GM12878 (cell line): ENCODE measurements at regions not wholly inside any gene's neighbourhood (a gene's known extent, or its start where the extent isn't known, plus 50 kb on each side); places are given as distances from the start of the nearest gene placed in this dataset.

ENCODE experiments used
- ATAC-seq: fragments of 200-7000 bp; cut with Tn5 transposase; 3 replicates; pipeline ENCODE4 v1.9.1; 2020; ENCODE audit warnings: mild to moderate bottlenecking, moderate library complexity
- BruUV-seq: library from RNA; stranded (reverse); fragments of 400-500 nt; replicated peaks from 2 replicates; lab custom pipeline; 2021; lab: Mats Ljungman, UMichigan
- CTCF ChIA-PET: fragments of 300-600 bp; sonication (Branson Sonifier 250); formaldehyde crosslinking; extraction: SDS; loops from one replicate; lab custom pipeline; 2021; ENCODE audit warnings: inconsistent platforms; lab: Yijun Ruan, JAX
- POLR2A ChIA-PET: fragments of 350-600 bp; formaldehyde crosslinking; extraction: SDS; loops from one replicate; lab custom pipeline; 2021; ENCODE audit warnings: inconsistent platforms; lab: Charles Lee
- RAD21 ChIA-PET: fragments of 300-600 bp; sonication (Branson Sonifier 250); formaldehyde crosslinking; loops from one replicate; lab custom pipeline; 2023; ENCODE audit warnings: antibody characterized with exemption; ENCODE audit not compliant: unreplicated experiment; lab: Charles Lee
- SMC1A ChIA-PET: fragments of 300-600 bp; sonication (Branson Sonifier 250); formaldehyde crosslinking; loops from one replicate; lab custom pipeline; 2023; ENCODE audit not compliant: unreplicated experiment, uncharacterized antibody; lab: Charles Lee
- DNase-seq: peaks from one replicate; pipeline ENCODE4 v3.0.0-alpha.2; 2011; ENCODE audit warnings: low read depth, low spot score
- FAIRE-seq: peaks from 3 replicates; lab custom pipeline; 2011; peaks lifted over from hg19 to GRCh38; lab: Jason Lieb, UNC
- H2AFZ ChIP-seq: 2 replicates; pipeline ENCODE4 v1.6.0; 2011; ENCODE audit warnings: low read depth, low read length, control low read depth; ENCODE audit not compliant: control insufficient read depth
- H3K27ac ChIP-seq: 2 replicates; pipeline ENCODE4 v1.5.1; 2011; ENCODE audit warnings: control low read depth; ENCODE audit not compliant: control insufficient read depth, insufficient read depth
- H3K27me3 ChIP-seq, 2 experiments: replicated peaks in 1 of 2; 2 replicates each; pipeline versions ENCODE4 v1.6.0 to v1.6.1; 2011; ENCODE audit warnings: low read length in 1 of 2; ENCODE audit not compliant: control insufficient read depth in 2 of 2, insufficient read depth in 2 of 2
- H3K36me3 ChIP-seq, 2 experiments: 2 replicates each; pipeline ENCODE4 v1.5.1; 2011; ENCODE audit warnings: low read length in 1 of 2; ENCODE audit not compliant: control insufficient read depth in 2 of 2, insufficient read depth in 2 of 2
- H3K4me1 ChIP-seq: 2 replicates; pipeline ENCODE4 v1.6.1; 2011; ENCODE audit warnings: mild to moderate bottlenecking, low read length, moderate library complexity, mixed read lengths; ENCODE audit not compliant: control insufficient read depth, insufficient read depth
- H3K4me2 ChIP-seq: 2 replicates; pipeline ENCODE4 v1.6.0; 2011; ENCODE audit warnings: control low read depth; ENCODE audit not compliant: control insufficient read depth, insufficient read depth
- H3K4me3 ChIP-seq: fragments of 200-600 bp; sonication (generic); 2 replicates; pipeline ENCODE4 v1.5.1; 2016
- H3K79me2 ChIP-seq: 2 replicates; pipeline ENCODE4 v1.6.0; 2011; ENCODE audit warnings: low read length; ENCODE audit not compliant: control insufficient read depth, insufficient read depth
- H3K9ac ChIP-seq: 2 replicates; pipeline ENCODE4 v1.8.0; 2011; ENCODE audit warnings: low read length, control low read depth, mixed read lengths; ENCODE audit not compliant: control insufficient read depth, insufficient read depth
- H3K9me3 ChIP-seq: replicated peaks from 3 replicates; pipeline ENCODE4 v1.5.1; 2011; ENCODE audit warnings: mild to moderate bottlenecking, low read length; ENCODE audit not compliant: control insufficient read depth, insufficient read depth
- H4K20me1 ChIP-seq: 2 replicates; pipeline ENCODE4 v1.6.0; 2011; ENCODE audit not compliant: control insufficient read depth, insufficient read depth
- ASH2L ChIP-seq: fragments of 300-600, 200-600 bp; sonication (generic); IDR thresholded peaks from 2 replicates; pipeline ENCODE4 v1.6.1; 2017; ENCODE audit warnings: low read depth, mild to moderate bottlenecking, borderline replicate concordance
- ATF7 ChIP-seq: fragments of 450-650 bp; IDR thresholded peaks from 2 replicates; pipeline ENCODE4 v1.6.1; 2016; ENCODE audit warnings: low read depth, mild to moderate bottlenecking
- BCL11A ChIP-seq: IDR thresholded peaks from 2 replicates; pipeline ENCODE4 v1.6.1; 2011; ENCODE audit warnings: low read depth, low read length
- BMI1 ChIP-seq: fragments of 450-650 bp; IDR thresholded peaks from 2 replicates; pipeline ENCODE4 v1.6.1; 2016; ENCODE audit warnings: mild to moderate bottlenecking, moderate library complexity, borderline replicate concordance
- CHD2 ChIP-seq: IDR thresholded peaks from 2 replicates; pipeline ENCODE4 v1.6.1; 2011; ENCODE audit warnings: low read depth, low read length, improper control_type of control experiment, borderline replicate concordance
- FOS ChIP-seq: IDR thresholded peaks from 3 replicates; pipeline ENCODE4 v1.6.1; 2011; ENCODE audit warnings: borderline replicate concordance; ENCODE audit not compliant: insufficient read length; ENCODE audit errors: extremely low read depth
- IRF4 ChIP-seq: IDR thresholded peaks from 2 replicates; pipeline ENCODE4 v1.6.1; 2011; ENCODE audit warnings: low read depth, low read length
- MYC ChIP-seq: IDR thresholded peaks from 2 replicates; pipeline ENCODE4 v1.6.1; 2011; ENCODE audit warnings: mild to moderate bottlenecking, low read length, moderate library complexity, inconsistent platforms; ENCODE audit not compliant: insufficient read depth, insufficient replicate concordance, insufficient read length, severe bottlenecking
- NKRF ChIP-seq: fragments of 450-650 bp; conservative IDR thresholded peaks from 2 replicates; pipeline ENCODE4 v1.6.1; 2017; ENCODE audit warnings: mild to moderate bottlenecking, moderate library complexity
- NR2C2 ChIP-seq: IDR thresholded peaks from 2 replicates; pipeline ENCODE4 v1.6.1; 2011; ENCODE audit warnings: borderline replicate concordance, low read depth; ENCODE audit not compliant: control insufficient read depth, insufficient read length
- PBX3 ChIP-seq: IDR thresholded peaks from 2 replicates; pipeline ENCODE4 v1.6.1; 2011; ENCODE audit warnings: mild to moderate bottlenecking, low read depth, low read length, moderate library complexity; ENCODE audit not compliant: insufficient replicate concordance
- RB1 ChIP-seq: fragments of 450-650 bp; formaldehyde crosslinking; IDR thresholded peaks from 2 replicates; pipeline ENCODE4 v1.6.1; 2017; ENCODE audit warnings: mild to moderate bottlenecking, borderline replicate concordance
- SIN3A ChIP-seq: IDR thresholded peaks from 2 replicates; pipeline ENCODE4 v1.6.1; 2012; ENCODE audit warnings: low read depth, low read length, improper control_type of control experiment
- SMAD5 ChIP-seq: IDR thresholded peaks from 2 replicates; pipeline ENCODE4 v1.6.1; 2016; ENCODE audit warnings: antibody characterized with exemption, low read depth
- SP1 ChIP-seq: IDR thresholded peaks from one replicate; pipeline ENCODE4 v1.6.1; 2011; ENCODE audit warnings: low read depth, low read length
- SPI1 ChIP-seq: IDR thresholded peaks from 2 replicates; pipeline ENCODE4 v1.6.1; 2011; ENCODE audit warnings: low read depth, mild to moderate bottlenecking, low read length, moderate library complexity, borderline replicate concordance; ENCODE audit not compliant: insufficient read depth
- TCF3 ChIP-seq: IDR thresholded peaks from 2 replicates; pipeline ENCODE4 v1.6.1; 2012; ENCODE audit warnings: low read depth, mild to moderate bottlenecking, low read length, borderline replicate concordance; ENCODE audit not compliant: insufficient read depth
- USF1 ChIP-seq: IDR thresholded peaks from 2 replicates; pipeline ENCODE4 v1.6.1; 2011; ENCODE audit warnings: borderline replicate concordance, low read depth, mild to moderate bottlenecking, moderate library complexity, mixed read lengths, low read length; ENCODE audit not compliant: insufficient read depth; ENCODE audit errors: extremely low read length
- WGBS: methylation state at CpG from one replicate; pipeline ENCODE4 v1.1.6; 2016; ENCODE audit warnings: low lambda C conversion rate; ENCODE audit not compliant: insufficient replicate concordance, insufficient coverage; ENCODE audit errors: missing lambda C conversion rate; 5-methylcytosine and 5-hydroxymethylcytosine counted together
- in situ Hi-C: fragments of 300-500 bp; cut with MboI; formaldehyde crosslinking; loops from 9 replicates; pipeline ENCODE4 v1.14.3; 2018; ENCODE audit warnings: mixed read lengths
- intact Hi-C: fragments of 100-400 bp; cut with micrococcal nuclease; formaldehyde crosslinking; loops from one replicate; pipeline ENCODE4 v1.14.2; 2022; ENCODE audit not compliant: unreplicated experiment

GRCh38 chr9:16099732-16100536 is 547.1 kb downstream of the CCDC171 start (continued):
- TF ChIP-seq NR2C2 (no peak), PBX3 (no peak), BCL11A (no peak), FOS (no peak), ATF7 (no peak), MYC (no peak), RB1 (no peak)
- TF ChIP-seq, all 136 proteins: peak for 0

- Histone ChIP-seq H3K9ac (no peak overlapping the region), H3K27me3 (no peaks in the 10 kb centered on the region), H3K27ac (no peak overlapping the region), H2AFZ (no peak overlapping the region), H3K4me2 (no peak overlapping the region), H3K4me3 (no peak overlapping the region), H3K9me3 (no peaks in the 10 kb centered on the region), H4K20me1 (no peaks in the 10 kb centered on the region), H3K79me2 (no peaks in the 10 kb centered on the region), H3K4me1 (no peaks in the 10 kb centered on the region), H3K36me3 (no peaks in the 10 kb centered on the region)
- BruUV-seq = no TSS peak
- RAD21 ChIA-PET = no interaction called here
- FAIRE-seq = no peak
- CTCF ChIA-PET = no interaction called here
- no peak for DNase-seq
- intact Hi-C loops (no loop called here), in situ Hi-C loops (no loop called here)
- SMC1A ChIA-PET = no interaction called here
- POLR2A ChIA-PET = no interaction called here
- 36% methylated on average over 8 of the region's 8 CpGs for WGBS
- no peak for ATAC-seq
- TF ChIP-seq IRF4 (no peak), ASH2L (no peak), NKRF (no peak), SPI1 (no peak), BMI1 (no peak), USF1 (no peak), SIN3A (no peak), TCF3 (no peak), CHD2 (no peak), SMAD5 (no peak), SP1 (no peak)
These were observed 547.8 kb downstream of the CCDC171 start for GRCh38 chr9:16100537-16101091.
